Ascending aorta (tissue), 2 donors: ENCODE measurements at regions not wholly inside any gene's neighbourhood (a gene's known extent, or its start where the extent isn't known, plus 50 kb on each side); places are given as distances from the start of the nearest gene placed in this dataset.

Experiments used
- DNase-seq, 2 donors: peaks; one replicate each; pipeline ENCODE4 v3.0.0-alpha.2; 2019; ENCODE audit warnings: low spot score in 2 of 2
- H3K27ac ChIP-seq, 2 donors: fragments of 200-600 bp; sonication (generic); one replicate each; pipeline ENCODE4 v1.5.1; 2016 to 2017; ENCODE audit warnings: mild to moderate bottlenecking in 1 of 2
- H3K27me3 ChIP-seq: fragments of 200-600 bp; sonication (generic); one replicate; pipeline ENCODE4 v1.5.1; 2017
- H3K36me3 ChIP-seq, 2 donors: fragments of 200-600 bp; sonication (generic); one replicate each; pipeline ENCODE4 v1.5.1; 2016
- H3K4me1 ChIP-seq, 2 donors: fragments of 200-600 bp; sonication (generic); one replicate each; pipeline ENCODE4 v1.5.1; 2016 to 2017; ENCODE audit warnings: mild to moderate bottlenecking in 1 of 2
- H3K4me3 ChIP-seq, 2 donors: fragments of 200-600 bp; sonication (generic); one replicate each; pipeline ENCODE4 v1.5.1; 2016 to 2017; ENCODE audit warnings: mild to moderate bottlenecking in 1 of 2
- H3K9me3 ChIP-seq, 2 donors: fragments of 200-600 bp; sonication (generic); one replicate each; pipeline ENCODE4 v1.5.1; 2016
- intact Hi-C: fragments of 100-400 bp; cut with DNase I; formaldehyde crosslinking; loops from one replicate; pipeline ENCODE4 v1.15.1; 2023
- TF ChIP-seq, protein P1 (sequence below), 3 experiments: fragments of 200-600 bp in 2 of 3; fragments of 450-650 bp in 1 of 3; sonication (generic) in 2 of 3; IDR thresholded peaks; one replicate each; pipeline ENCODE4 v1.5.1; 2016 to 2019; ENCODE audit warnings: antibody characterized with exemption in 3 of 3, mild to moderate bottlenecking in 1 of 3, moderate library complexity in 1 of 3

DNA sequence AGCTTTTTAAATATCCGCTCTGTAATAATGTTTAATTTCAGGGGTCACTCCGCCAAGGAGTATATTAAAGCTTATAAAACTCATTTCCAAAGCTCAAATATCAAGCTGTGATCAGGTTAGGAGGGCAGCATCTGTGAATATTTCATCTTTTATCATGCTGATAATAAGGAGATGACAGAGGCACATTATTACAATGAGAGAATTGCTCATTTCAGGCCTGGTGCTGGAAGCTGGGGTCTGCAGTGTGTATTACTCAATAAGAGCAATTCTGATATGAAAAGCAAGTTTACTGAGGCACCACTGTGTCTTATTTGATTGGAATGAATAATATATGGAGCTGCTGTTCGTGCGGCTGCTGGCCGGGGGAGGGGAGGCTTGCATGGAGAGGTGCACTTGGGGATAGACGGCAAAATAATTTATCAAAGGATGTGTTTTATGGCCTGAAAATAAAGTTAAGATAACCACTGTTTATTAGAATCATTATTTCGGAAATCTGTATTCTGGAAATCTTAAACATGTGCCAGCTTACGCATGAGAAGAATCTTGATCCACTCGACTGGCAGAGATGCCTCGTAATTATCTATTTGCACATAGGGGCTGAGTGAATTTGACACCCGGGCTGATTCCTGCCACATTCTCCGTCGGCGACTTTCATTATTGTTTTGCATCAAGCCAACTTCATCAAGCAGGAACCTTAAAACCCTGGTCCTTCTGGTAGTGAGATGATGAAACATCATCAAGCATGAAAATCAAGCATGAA lies 173.2 kb downstream of the RRAGC start:
- intact Hi-C loops: no loop called here
- H3K27me3 ChIP-seq: no peaks in the 10 kb centered on the region
- no peaks in the 10 kb centered on the region for H3K36me3 ChIP-seq
- TF ChIP-seq, protein P1, sequence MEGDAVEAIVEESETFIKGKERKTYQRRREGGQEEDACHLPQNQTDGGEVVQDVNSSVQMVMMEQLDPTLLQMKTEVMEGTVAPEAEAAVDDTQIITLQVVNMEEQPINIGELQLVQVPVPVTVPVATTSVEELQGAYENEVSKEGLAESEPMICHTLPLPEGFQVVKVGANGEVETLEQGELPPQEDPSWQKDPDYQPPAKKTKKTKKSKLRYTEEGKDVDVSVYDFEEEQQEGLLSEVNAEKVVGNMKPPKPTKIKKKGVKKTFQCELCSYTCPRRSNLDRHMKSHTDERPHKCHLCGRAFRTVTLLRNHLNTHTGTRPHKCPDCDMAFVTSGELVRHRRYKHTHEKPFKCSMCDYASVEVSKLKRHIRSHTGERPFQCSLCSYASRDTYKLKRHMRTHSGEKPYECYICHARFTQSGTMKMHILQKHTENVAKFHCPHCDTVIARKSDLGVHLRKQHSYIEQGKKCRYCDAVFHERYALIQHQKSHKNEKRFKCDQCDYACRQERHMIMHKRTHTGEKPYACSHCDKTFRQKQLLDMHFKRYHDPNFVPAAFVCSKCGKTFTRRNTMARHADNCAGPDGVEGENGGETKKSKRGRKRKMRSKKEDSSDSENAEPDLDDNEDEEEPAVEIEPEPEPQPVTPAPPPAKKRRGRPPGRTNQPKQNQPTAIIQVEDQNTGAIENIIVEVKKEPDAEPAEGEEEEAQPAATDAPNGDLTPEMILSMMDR (IDR thresholded peaks at IDR 0.05): no peak
- no peak for DNase-seq
- no peaks in the 10 kb centered on the region for H3K9me3 ChIP-seq
- no peak overlapping the region for H3K4me3 ChIP-seq
- no peak overlapping the region for H3K27ac ChIP-seq
- H3K4me1 ChIP-seq: no peaks in the 10 kb centered on the region

GRCh38 chr1:38685388-38685787 lies 174.2 kb downstream of the RRAGC start:
- Histone ChIP-seq H3K27me3 (no peaks in the 10 kb centered on the region), H3K4me3 (no peak overlapping the region), H3K36me3 (no peaks in the 10 kb centered on the region), H3K27ac (no peak overlapping the region), H3K4me1 (no peaks in the 10 kb centered on the region), H3K9me3 (no peaks in the 10 kb centered on the region)
- intact Hi-C loops: no loop called here
- TF ChIP-seq, protein P1 (IDR thresholded peaks at IDR 0.05): no peak
- DNase-seq: no peak

GRCh38 chr1:38680801-38681510 lies 178.6 kb downstream of the RRAGC start:
- intact Hi-C loops: no loop called here
- no peaks in the 10 kb centered on the region for H3K4me1 ChIP-seq
- H3K4me3 ChIP-seq: no peak overlapping the region
- no peaks in the 10 kb centered on the region for H3K27me3 ChIP-seq
- peak in 1 of 2 donors; percentile 11 for DNase-seq
- no peak overlapping the region for H3K27ac ChIP-seq
- TF ChIP-seq, protein P1 (IDR thresholded peaks at IDR 0.05): no peak
- H3K36me3 ChIP-seq: no peaks in the 10 kb centered on the region
- no peaks in the 10 kb centered on the region for H3K9me3 ChIP-seq

DNA sequence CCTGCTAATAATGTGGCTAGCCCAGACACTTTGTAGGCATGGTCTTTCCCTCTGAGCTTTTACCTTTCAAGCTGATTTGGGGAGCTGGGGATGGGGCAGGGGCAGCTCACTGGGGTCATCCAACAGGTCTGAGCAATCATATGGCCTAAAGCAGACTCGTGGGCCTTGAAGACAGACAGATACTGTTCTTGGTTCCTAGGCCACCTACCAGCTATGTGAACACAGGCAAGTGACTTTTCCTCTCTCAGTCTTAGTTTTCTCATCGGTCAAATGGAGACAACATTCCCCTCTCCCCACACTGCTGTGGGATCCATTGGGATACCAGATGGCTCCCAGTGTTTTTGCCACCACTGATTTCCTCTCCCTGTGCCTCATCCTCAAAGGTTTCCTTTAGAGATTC lies 181.8 kb downstream of the RRAGC start:
- Histone ChIP-seq H3K4me3 (no peak overlapping the region), H3K36me3 (no peaks in the 10 kb centered on the region), H3K9me3 (no peaks in the 10 kb centered on the region), H3K4me1 (no peaks in the 10 kb centered on the region), H3K27me3 (no peaks in the 10 kb centered on the region), H3K27ac (no peak overlapping the region)
- TF ChIP-seq, protein P1 (IDR thresholded peaks at IDR 0.05): no peak
- DNase-seq: no peak
- intact Hi-C loops: no loop called here

DNA sequence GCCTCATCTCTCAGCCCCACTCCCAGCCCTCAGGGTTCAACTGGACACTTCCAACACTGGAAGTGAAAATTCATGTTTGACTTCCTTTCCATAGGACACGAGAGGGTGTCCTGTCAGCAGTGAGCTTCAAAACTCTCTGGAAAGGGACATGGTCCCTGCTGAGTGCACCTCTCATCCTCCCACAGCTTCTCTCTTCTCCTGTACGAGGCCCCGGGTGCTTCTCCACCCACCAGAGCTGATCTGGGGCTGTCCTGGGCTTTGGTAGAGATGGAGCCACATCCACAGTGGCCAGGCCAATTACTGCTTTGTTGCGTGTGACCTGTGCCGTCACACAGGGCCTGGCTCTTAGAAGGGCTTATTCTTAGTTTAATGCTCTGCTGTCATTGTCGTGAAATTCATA lies 182.3 kb downstream of the RRAGC start:
- no peak overlapping the region for H3K27ac ChIP-seq
- H3K36me3 ChIP-seq: no peaks in the 10 kb centered on the region
- intact Hi-C loops: no loop called here
- H3K4me1 ChIP-seq: no peaks in the 10 kb centered on the region
- TF ChIP-seq, protein P1 (IDR thresholded peaks at IDR 0.05): no peak
- H3K9me3 ChIP-seq: no peaks in the 10 kb centered on the region
- no peaks in the 10 kb centered on the region for H3K27me3 ChIP-seq
- DNase-seq: no peak
- no peak overlapping the region for H3K4me3 ChIP-seq
